ENCODE measurements at regions not wholly inside any gene's neighbourhood (a gene's known extent, or its start where the extent isn't known, plus 50 kb on each side); places are given as distances from the start of the nearest gene placed in this dataset.
"Not testable (repeated sequence)": the region's sequence is repeated elsewhere in the genome, so short reads cannot be mapped to it uniquely, and the experiment has no call there.

GRCh38 chr7:115340828-115341227 is 418.9 kb downstream of the MDFIC start:
- no peak for DNase-seq (ENCODE audit: extremely low read depth in 1 of 11, low read depth in 9 of 11, low spot score in 4 of 11)

DNA sequence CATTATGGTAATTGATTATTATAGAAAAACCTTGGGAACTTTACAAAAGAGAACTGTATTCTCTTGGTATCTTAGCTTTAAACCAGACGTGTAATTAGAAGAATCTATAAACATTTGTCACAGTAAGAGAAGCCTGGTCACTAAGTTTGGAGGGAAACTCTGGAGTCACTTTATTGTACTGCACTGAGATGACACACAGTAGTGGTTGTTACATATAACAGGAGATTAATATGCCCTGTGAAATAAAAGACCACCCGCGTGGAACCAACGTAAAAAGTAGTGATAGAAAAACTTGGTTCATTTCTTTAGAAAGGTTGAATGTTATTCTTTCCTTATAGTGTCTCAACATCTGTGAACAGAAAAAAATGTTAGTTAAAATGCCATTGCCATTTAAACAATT is 416.1 kb downstream of the MDFIC start:
- no peak for DNase-seq (ENCODE audit: extremely low read depth in 1 of 11, low read depth in 9 of 11, low spot score in 4 of 11)

DNA sequence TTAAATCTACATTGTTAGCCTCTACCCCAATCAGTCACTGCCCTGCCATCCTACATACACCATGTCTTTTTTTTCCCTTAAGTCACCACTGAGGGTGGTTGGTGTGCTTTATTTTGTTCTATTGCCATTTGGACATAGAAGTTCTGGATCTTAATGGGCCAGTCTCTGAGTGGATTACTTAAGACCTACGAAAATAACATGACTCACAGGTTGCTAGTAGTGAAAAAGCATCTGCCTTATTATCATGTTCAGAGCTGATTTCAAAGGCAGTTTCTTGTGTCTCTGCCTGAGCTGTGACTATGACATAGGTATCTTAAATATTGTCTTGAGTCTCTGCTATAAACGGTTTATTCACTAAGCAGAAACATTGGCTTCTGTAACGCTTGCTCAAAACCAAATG is 410.8 kb downstream of the MDFIC start:
- DNase-seq (ENCODE audit: extremely low read depth in 1 of 11, low read depth in 9 of 11, low spot score in 4 of 11), result no peak

- no peak for DNase-seq (ENCODE audit: extremely low read depth in 1 of 11, low read depth in 9 of 11, low spot score in 4 of 11)
Measured at GRCh38 chr7:115329006-115329405, 407.1 kb downstream of the MDFIC start.

- DNase-seq (ENCODE audit: extremely low read depth in 1 of 11, low read depth in 9 of 11, low spot score in 4 of 11), result no peak
Measured at GRCh38 chr7:115328018-115328417, 406.1 kb downstream of the MDFIC start.

- DNase-seq (ENCODE audit: extremely low read depth in 1 of 11, low read depth in 9 of 11, low spot score in 4 of 11), result no peak
Measured at GRCh38 chr7:115327326-115327725, 405.4 kb downstream of the MDFIC start.

DNA sequence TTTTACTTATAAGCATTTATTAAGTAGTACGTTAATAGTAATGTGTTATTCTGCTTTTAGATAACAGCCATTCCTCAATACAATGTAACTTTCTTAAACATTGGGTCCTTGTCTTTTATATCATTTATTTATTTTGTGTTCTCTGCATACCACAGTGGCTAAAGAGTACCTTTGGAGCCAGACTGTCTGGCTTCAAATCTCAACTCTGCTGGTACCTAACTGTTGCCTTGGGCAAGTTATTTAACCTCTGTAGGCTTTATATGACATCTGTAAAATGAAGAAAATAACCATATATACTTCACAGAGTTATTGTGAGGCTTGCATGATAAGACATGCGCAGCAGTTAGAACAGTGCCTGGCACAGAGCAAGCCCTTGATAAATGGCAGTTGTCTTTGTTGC is 397.6 kb downstream of the MDFIC start:
- DNase-seq (ENCODE audit: extremely low read depth in 1 of 11, low read depth in 9 of 11, low spot score in 4 of 11), result no peak

DNA sequence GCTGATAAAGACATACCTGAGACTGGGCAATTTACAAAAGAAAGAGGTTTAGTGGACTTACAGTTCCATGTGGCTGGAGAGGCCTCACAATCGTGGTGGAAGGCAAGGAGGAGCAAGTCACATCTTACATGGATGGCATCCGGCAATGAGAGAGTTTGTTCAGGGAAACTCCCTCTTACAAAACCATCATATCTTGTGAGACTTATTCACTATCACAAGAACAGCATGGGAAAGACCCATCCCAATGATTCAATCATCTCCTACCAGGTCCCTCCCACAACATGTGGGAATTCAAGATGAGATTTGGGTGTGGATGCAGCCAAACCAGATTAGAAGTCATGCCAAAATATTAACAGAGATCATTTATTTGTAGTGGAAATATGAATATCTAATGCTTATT is 388.4 kb downstream of the MDFIC start:
- DNase-seq (ENCODE audit: extremely low read depth in 1 of 11, low read depth in 9 of 11, low spot score in 4 of 11), result not testable (repeated sequence)

DNA sequence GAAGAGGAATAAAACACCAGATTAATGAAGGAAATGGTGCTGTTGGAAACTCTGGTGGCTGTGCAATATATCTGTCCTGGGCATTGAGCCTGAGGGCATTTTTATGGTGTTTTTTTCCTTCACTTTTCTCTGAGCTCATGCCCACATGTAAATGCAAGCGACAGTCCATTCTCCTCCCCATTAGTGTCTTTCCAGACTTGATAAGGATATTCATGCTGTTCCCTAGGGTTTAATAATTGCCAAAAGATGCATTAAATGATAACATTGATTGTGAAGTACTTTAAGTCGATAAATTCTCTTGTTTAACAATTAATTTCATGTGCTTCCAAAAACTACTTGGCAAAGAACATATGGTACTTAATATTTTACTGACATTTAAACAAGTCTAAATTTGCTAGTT is 384.7 kb downstream of the MDFIC start:
- no peak for DNase-seq (ENCODE audit: extremely low read depth in 1 of 11, low read depth in 9 of 11, low spot score in 4 of 11)

DNA sequence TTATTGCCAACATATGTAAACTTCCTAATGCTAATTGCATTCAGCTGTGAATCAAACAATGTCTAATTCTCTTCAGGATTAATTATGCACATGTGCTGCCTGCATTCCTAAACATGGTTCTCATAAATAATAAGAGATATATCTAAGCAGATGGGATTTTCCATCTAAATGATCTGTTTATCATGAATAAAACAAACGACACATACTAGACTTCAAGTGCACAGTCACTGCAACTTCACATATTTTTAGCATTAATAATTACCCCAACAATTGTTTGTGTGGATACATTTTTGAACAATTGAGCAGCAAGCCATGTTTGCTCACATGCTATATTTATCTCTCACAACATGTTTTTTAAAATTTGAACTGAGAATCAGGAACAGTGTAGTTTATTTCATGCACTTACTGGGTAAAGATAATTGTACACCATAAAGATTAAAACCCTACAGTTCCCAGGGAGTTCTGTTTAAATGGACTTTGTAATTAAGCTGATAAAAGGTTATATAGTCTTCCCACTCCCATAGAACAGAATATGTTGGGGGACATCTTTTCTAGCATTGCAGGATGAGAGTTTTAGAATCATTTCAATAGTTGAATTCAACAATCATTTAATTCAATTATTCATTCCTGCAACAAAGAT is 378.5 kb downstream of the MDFIC start:
- no peak for DNase-seq (ENCODE audit: extremely low read depth in 1 of 11, low read depth in 9 of 11, low spot score in 4 of 11)

DNA sequence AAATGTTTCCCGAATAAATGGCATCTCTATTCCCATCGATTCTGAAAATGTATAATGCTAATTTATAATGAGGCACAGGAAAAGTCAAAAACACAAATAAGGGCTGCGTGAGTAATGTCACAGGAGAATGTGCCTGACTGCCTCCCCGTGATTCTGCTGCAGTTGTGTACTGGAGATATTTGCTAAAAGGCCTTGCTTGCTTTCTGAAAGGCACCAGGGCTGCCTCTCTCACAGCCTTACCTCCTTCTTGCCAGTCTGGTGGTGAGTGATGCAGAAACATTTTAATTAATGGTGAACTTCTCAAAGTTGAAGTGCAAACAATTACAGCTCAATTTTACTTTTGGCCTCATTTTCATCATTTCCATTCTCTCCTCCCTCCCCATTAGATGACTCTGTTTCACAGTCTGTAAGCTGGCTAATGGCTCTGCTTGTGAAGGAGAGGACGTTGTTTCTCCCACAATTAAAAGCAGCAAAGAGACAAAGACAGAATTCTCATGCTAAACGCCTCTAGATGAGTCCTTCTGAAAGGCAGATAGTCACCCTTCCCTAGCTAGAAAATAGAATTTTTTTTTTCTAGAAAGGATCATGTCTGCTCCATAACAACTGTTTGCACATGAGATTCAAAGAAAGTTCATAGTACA is 377.6 kb downstream of the MDFIC start:
- no peak for DNase-seq (ENCODE audit: extremely low read depth in 1 of 11, low read depth in 9 of 11, low spot score in 4 of 11)

DNA sequence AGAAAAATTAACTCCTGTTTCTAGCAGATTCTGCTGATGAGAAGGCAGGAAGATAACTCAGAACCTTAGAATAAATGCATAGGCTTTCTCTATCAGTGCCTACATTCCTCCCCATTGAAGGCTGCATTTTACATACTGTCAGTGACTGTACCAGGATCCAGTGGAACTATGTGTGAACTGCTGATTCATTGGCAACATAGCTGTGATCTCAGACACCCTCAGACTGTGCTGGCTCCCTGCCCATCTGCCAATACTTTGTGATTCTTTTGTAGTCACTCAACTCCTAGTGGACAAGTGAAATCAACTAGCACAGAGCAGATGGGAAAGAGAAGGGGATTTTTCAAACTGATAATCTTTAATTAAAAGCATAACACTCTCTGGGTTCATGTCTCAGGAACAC is 375.8 kb downstream of the MDFIC start:
- no peak for DNase-seq (ENCODE audit: extremely low read depth in 1 of 11, low read depth in 9 of 11, low spot score in 4 of 11)

- no peak for DNase-seq (ENCODE audit: extremely low read depth in 1 of 11, low read depth in 9 of 11, low spot score in 4 of 11)
Measured at GRCh38 chr7:115293628-115294240, 371.8 kb downstream of the MDFIC start.

- no peak for DNase-seq (ENCODE audit: extremely low read depth in 1 of 11, low read depth in 9 of 11, low spot score in 4 of 11)
Measured at GRCh38 chr7:115292381-115292780, 370.5 kb downstream of the MDFIC start.

- DNase-seq (ENCODE audit: extremely low read depth in 1 of 11, low read depth in 9 of 11, low spot score in 4 of 11), result no peak
Measured at GRCh38 chr7:115289971-115290370, 368.1 kb downstream of the MDFIC start.

DNA sequence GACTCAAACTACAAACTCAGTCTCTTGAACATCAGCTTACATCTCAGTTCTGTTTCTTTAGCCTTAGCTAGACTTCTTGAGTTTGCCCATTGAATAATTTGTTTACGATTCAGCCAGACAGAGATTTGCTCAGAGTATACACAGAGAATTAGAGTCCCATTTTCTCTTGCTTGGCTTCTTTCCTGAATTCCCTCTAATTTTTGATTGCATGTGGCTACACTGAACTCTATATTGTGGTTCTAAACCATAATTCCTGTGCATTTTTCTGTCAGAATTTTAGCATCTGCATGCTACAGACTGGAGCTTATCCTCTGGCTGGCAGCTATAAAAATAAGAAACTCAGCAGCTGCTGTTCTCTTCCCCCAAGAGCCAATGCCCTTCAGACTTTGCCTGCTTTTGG is 354.9 kb downstream of the MDFIC start:
- no peak for DNase-seq (ENCODE audit: extremely low read depth in 1 of 11, low read depth in 9 of 11, low spot score in 4 of 11)

DNA sequence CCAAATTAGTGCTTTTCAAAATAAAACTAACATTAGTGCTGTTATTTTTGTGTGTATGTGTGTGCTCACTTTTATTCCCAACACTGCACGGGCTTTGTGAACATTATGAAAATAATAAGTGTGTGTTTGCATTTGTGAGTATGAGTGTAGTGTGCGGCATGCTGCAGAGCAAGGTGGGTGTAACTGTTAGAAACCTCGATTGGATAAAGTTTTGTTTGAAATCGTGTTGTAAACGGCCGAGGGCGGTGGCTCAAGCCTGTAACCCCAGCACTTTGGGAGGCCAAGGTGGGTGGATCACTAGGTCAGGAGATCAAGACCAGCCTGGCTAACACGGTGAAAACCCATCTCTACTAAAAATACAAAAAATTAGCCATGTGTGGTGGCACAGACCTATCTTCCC is 352.0 kb downstream of the MDFIC start:
- DNase-seq (ENCODE audit: extremely low read depth in 1 of 11, low read depth in 9 of 11, low spot score in 4 of 11), result not testable (repeated sequence)

DNA sequence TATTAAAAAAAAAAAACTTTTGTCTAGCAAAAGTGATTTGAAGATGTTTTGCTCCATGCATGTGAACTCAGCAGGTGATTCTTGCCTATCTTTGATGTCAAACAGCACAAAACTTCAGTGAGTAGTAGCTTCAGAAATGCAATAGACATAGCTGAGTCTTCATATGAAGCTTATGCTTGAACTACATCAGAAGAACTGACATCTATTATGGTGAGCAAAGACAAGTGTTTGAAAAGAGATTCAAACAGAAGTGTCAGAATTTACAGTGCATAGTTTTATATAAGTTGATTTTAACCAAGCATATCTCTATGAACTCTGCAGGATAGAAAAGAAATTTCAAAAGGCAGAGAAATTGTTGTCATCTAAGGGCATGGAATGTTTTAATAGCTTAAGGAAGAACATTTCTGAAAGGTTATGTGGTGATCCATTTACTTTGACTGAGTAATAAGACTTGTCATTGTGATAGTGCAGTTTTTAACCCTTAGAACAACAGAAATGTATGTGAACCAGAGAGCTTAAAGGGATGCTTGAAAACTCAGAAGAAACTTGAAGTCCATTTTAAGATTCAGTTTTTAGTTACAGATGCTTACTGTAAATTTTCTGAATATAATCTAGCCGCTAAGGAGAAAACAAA is 351.4 kb downstream of the MDFIC start:
- no peak for DNase-seq (ENCODE audit: extremely low read depth in 1 of 11, low read depth in 9 of 11, low spot score in 4 of 11)

- DNase-seq (ENCODE audit: extremely low read depth in 1 of 11, low read depth in 9 of 11, low spot score in 4 of 11), result no peak
Measured at GRCh38 chr7:115271332-115272235, 349.7 kb downstream of the MDFIC start.
